ENCODE measurements at regions not wholly inside any gene's neighbourhood (a gene's known extent, or its start where the extent isn't known, plus 50 kb on each side); places are given as distances from the start of the nearest gene placed in this dataset.
A peak's percentile ranks its signal among the peaks of the same experiment; 100 is the strongest.

- H3K36me3 ChIP-seq (replicated peaks; ENCODE audit: insufficient read depth, low read depth) = no peaks in the 10 kb centered on the region
- H3K9me2 ChIP-seq (replicated peaks; ENCODE audit: insufficient read depth) = no peaks in the 10 kb centered on the region
- no peaks in the 10 kb centered on the region for H3K4me1 ChIP-seq (ENCODE audit: insufficient read depth)
- no peak overlapping the region for H3K27ac ChIP-seq
- H3K4me2 ChIP-seq = no peak overlapping the region
- TF ChIP-seq, protein P1, sequence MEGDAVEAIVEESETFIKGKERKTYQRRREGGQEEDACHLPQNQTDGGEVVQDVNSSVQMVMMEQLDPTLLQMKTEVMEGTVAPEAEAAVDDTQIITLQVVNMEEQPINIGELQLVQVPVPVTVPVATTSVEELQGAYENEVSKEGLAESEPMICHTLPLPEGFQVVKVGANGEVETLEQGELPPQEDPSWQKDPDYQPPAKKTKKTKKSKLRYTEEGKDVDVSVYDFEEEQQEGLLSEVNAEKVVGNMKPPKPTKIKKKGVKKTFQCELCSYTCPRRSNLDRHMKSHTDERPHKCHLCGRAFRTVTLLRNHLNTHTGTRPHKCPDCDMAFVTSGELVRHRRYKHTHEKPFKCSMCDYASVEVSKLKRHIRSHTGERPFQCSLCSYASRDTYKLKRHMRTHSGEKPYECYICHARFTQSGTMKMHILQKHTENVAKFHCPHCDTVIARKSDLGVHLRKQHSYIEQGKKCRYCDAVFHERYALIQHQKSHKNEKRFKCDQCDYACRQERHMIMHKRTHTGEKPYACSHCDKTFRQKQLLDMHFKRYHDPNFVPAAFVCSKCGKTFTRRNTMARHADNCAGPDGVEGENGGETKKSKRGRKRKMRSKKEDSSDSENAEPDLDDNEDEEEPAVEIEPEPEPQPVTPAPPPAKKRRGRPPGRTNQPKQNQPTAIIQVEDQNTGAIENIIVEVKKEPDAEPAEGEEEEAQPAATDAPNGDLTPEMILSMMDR (IDR thresholded peaks at IDR 0.05; ENCODE audit: poor library complexity) = no peak
- no peak for TF ChIP-seq EZH2 (IDR thresholded peaks at IDR 0.05; ENCODE audit: borderline replicate concordance)
- TF ChIP-seq EZH2phosphoT487 (IDR thresholded peaks at IDR 0.05; ENCODE audit: low read depth, severe bottlenecking, unreplicated experiment) = no peak
- no peak overlapping the region for H3K4me3 ChIP-seq
- 95% methylated on average over 7 of the region's 7 CpGs for WGBS (ENCODE audit: low lambda C conversion rate, missing lambda C conversion rate)
- H3K79me2 ChIP-seq = no peaks in the 10 kb centered on the region
- no peaks in the 10 kb centered on the region for H3K27me3 ChIP-seq
- no peaks in the 10 kb centered on the region for H4K20me1 ChIP-seq (ENCODE audit: insufficient read depth, poor library complexity, severe bottlenecking)
- no peaks in the 10 kb centered on the region for H3K9me3 ChIP-seq (ENCODE audit: low read depth)
- H2AFZ ChIP-seq = no peak overlapping the region
- no peak for DNase-seq (ENCODE audit: low spot score)
Observed at GRCh38 chr6:141969201-141969600, 163.5 kb upstream of the GJE1 start.

DNA sequence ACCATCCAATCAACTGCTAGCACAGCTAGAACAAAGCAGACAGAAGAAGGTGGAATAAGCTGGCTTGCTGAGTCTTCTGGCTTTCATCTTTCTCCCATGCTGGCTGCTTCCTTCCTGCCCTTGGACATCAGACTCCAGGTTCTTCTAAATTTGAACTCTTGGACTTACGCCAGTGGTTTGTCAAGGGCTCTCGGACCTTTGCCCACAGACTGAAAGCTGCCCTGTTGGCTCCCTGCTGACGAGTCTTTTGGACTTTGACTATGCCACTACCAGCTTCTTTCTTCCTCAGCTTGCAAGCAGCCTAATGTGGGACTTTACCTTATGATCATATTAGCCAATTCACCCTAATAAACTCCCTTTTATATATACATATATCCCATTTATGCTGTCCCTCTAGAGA is 164.1 kb upstream of the GJE1 start:
- Histone ChIP-seq H3K4me1 (ENCODE audit: insufficient read depth) (no peaks in the 10 kb centered on the region), H3K4me3 (no peak overlapping the region), H4K20me1 (ENCODE audit: insufficient read depth, poor library complexity, severe bottlenecking) (no peaks in the 10 kb centered on the region), H3K9me3 (ENCODE audit: low read depth) (no peaks in the 10 kb centered on the region), H3K27me3 (no peaks in the 10 kb centered on the region), H3K79me2 (no peaks in the 10 kb centered on the region), H3K27ac (no peak overlapping the region), H3K36me3 (replicated peaks; ENCODE audit: insufficient read depth, low read depth) (no peaks in the 10 kb centered on the region), H2AFZ (no peak overlapping the region), H3K4me2 (no peak overlapping the region), H3K9me2 (replicated peaks; ENCODE audit: insufficient read depth) (no peaks in the 10 kb centered on the region)
- no peak for DNase-seq (ENCODE audit: low spot score)
- 86% methylated on average over 3 of the region's 3 CpGs for WGBS (ENCODE audit: low lambda C conversion rate, missing lambda C conversion rate)
- no peak for TF ChIP-seq EZH2 (IDR thresholded peaks at IDR 0.05; ENCODE audit: borderline replicate concordance)

DNA sequence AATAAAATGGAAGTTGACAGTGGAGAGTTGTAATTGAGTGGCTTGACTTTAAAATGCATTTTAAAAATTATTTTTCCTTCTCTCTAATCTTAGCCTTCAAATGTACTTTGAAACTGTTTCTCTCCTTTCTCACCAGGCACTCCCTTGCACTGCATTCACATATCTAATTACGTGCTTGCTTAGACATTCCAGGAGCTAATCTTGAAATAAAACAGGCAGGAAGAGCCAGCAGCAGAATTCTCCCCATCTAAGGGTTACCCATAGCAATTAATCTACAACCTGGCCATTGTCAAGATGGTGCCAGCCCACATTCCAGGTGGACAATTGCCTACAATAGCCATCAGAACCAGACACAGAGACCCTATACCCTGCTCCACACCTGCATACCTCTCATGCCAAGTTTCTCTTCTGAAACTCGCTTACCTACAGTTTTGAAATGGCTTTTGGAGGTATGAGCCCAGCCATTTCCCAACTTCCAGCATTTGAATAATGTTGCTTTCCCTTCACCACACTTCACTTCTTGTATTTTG is 167.6 kb upstream of the GJE1 start:
- no peak overlapping the region for H3K4me2 ChIP-seq
- peak overlapping the region; percentile 76 for H3K27ac ChIP-seq
- no peaks in the 10 kb centered on the region for H3K79me2 ChIP-seq
- no peaks in the 10 kb centered on the region for H3K4me1 ChIP-seq (ENCODE audit: insufficient read depth)
- no peak for TF ChIP-seq EZH2phosphoT487 (IDR thresholded peaks at IDR 0.05; ENCODE audit: low read depth, severe bottlenecking, unreplicated experiment)
- TF ChIP-seq, protein P1 (IDR thresholded peaks at IDR 0.05; ENCODE audit: poor library complexity) = no peak
- TF ChIP-seq EZH2 (IDR thresholded peaks at IDR 0.05; ENCODE audit: borderline replicate concordance) = no peak
- no peaks in the 10 kb centered on the region for H3K36me3 ChIP-seq (replicated peaks; ENCODE audit: insufficient read depth, low read depth)
- no peaks in the 10 kb centered on the region for H3K9me3 ChIP-seq (ENCODE audit: low read depth)
- H3K4me3 ChIP-seq = no peak overlapping the region
- no peaks in the 10 kb centered on the region for H3K9me2 ChIP-seq (replicated peaks; ENCODE audit: insufficient read depth)
- no peak overlapping the region for H2AFZ ChIP-seq
- 38% methylated on average over 2 of the region's 2 CpGs for WGBS (ENCODE audit: low lambda C conversion rate, missing lambda C conversion rate)
- no peaks in the 10 kb centered on the region for H4K20me1 ChIP-seq (ENCODE audit: insufficient read depth, poor library complexity, severe bottlenecking)
- H3K27me3 ChIP-seq = no peaks in the 10 kb centered on the region
- DNase-seq (ENCODE audit: low spot score) = peak; percentile 13

GRCh38 chr6:141963543-141964295 is 169.0 kb upstream of the GJE1 start:
- Histone ChIP-seq H3K27ac (peak overlapping the region; percentile 76), H3K4me1 (ENCODE audit: insufficient read depth) (no peaks in the 10 kb centered on the region), H3K4me2 (no peak overlapping the region), H3K4me3 (no peak overlapping the region), H3K9me2 (replicated peaks; ENCODE audit: insufficient read depth) (no peaks in the 10 kb centered on the region), H3K79me2 (no peaks in the 10 kb centered on the region), H3K9me3 (ENCODE audit: low read depth) (no peaks in the 10 kb centered on the region), H3K36me3 (replicated peaks; ENCODE audit: insufficient read depth, low read depth) (no peaks in the 10 kb centered on the region), H2AFZ (no peak overlapping the region), H4K20me1 (ENCODE audit: insufficient read depth, poor library complexity, severe bottlenecking) (no peaks in the 10 kb centered on the region), H3K27me3 (no peaks in the 10 kb centered on the region)
- DNase-seq (ENCODE audit: low spot score) = no peak
- WGBS (ENCODE audit: low lambda C conversion rate, missing lambda C conversion rate) = 91% methylated on average over 3 of the region's 3 CpGs
- TF ChIP-seq EZH2 (IDR thresholded peaks at IDR 0.05; ENCODE audit: borderline replicate concordance) = no peak
- no peak for TF ChIP-seq EZH2phosphoT487 (IDR thresholded peaks at IDR 0.05; ENCODE audit: low read depth, severe bottlenecking, unreplicated experiment)
- TF ChIP-seq, protein P1 (IDR thresholded peaks at IDR 0.05; ENCODE audit: poor library complexity) = no peak

All from hepatocyte (in vitro differentiated cells).